ENCODE measurements at regions not wholly inside any gene's neighbourhood (a gene's known extent, or its start where the extent isn't known, plus 50 kb on each side); places are given as distances from the start of the nearest gene placed in this dataset.

DNA sequence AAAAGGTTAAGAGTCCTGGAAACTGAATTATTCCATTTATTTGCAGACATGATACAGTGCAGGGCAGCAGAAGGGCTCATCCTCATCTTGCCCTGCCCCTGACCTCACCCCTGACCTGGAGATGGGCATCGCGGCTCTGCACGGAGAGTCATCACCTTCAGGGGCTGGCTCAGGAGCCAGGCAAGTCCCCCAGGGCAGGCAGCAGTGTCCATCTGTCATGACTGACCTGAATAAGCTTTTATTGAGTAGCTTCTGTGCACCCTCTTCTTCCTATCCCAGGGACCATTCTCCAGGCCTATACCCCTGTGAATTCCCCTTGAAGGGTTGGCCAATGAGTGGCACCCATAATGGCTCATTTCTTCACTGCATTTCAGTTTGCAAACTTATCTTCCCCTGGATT lies 484.2 kb downstream of the ZNF536 start (continued):
- TF ChIP-seq ZBTB21 (CRISPR knock-in tag; IDR thresholded peaks at IDR 0.05; ENCODE audit: borderline replicate concordance) (no peak), RELA (CRISPR knock-in tag; IDR thresholded peaks at IDR 0.05; ENCODE audit: borderline replicate concordance) (no peak), FOXP1 (CRISPR knock-in tag; IDR thresholded peaks at IDR 0.05; ENCODE audit: borderline replicate concordance) (no peak), RORB (CRISPR knock-in tag; IDR thresholded peaks at IDR 0.05) (no peak), ZNF219 (CRISPR knock-in tag; IDR thresholded peaks at IDR 0.05; ENCODE audit: borderline replicate concordance) (no peak), CBFB (CRISPR knock-in tag; IDR thresholded peaks at IDR 0.05; ENCODE audit: low read depth) (no peak)
- TF ChIP-seq, protein P1, sequence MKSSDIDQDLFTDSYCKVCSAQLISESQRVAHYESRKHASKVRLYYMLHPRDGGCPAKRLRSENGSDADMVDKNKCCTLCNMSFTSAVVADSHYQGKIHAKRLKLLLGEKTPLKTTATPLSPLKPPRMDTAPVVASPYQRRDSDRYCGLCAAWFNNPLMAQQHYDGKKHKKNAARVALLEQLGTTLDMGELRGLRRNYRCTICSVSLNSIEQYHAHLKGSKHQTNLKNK (CRISPR knock-in tag; IDR thresholded peaks at IDR 0.05) = no peak
- TF ChIP-seq, protein P2, sequence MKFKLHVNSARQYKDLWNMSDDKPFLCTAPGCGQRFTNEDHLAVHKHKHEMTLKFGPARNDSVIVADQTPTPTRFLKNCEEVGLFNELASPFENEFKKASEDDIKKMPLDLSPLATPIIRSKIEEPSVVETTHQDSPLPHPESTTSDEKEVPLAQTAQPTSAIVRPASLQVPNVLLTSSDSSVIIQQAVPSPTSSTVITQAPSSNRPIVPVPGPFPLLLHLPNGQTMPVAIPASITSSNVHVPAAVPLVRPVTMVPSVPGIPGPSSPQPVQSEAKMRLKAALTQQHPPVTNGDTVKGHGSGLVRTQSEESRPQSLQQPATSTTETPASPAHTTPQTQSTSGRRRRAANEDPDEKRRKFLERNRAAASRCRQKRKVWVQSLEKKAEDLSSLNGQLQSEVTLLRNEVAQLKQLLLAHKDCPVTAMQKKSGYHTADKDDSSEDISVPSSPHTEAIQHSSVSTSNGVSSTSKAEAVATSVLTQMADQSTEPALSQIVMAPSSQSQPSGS (CRISPR knock-in tag; IDR thresholded peaks at IDR 0.05; ENCODE audit: borderline replicate concordance, low read depth) = no peak

DNA sequence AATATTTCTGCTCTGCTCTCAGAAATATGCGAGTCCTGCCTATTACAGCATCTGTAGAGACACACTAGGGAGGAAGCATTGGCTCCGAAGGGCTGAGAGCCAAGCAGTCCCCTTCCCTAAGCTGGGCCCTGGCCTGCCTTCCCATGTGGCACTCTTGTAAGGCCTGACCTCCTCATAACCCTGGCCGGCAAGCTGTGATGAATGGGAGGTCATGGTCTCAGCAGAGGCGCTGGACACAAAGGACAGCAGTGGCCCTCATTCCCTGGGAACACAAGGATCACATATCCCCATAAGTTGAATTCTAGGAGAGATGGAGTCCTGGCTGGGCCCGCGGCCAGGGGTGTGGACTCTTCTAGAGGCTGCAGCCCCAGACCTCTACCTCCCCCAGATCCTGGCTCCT lies 483.3 kb downstream of the ZNF536 start:
- ChIA-PET POLR2A (no interaction called here), CTCF (no interaction called here)
- TF ChIP-seq, protein P3, sequence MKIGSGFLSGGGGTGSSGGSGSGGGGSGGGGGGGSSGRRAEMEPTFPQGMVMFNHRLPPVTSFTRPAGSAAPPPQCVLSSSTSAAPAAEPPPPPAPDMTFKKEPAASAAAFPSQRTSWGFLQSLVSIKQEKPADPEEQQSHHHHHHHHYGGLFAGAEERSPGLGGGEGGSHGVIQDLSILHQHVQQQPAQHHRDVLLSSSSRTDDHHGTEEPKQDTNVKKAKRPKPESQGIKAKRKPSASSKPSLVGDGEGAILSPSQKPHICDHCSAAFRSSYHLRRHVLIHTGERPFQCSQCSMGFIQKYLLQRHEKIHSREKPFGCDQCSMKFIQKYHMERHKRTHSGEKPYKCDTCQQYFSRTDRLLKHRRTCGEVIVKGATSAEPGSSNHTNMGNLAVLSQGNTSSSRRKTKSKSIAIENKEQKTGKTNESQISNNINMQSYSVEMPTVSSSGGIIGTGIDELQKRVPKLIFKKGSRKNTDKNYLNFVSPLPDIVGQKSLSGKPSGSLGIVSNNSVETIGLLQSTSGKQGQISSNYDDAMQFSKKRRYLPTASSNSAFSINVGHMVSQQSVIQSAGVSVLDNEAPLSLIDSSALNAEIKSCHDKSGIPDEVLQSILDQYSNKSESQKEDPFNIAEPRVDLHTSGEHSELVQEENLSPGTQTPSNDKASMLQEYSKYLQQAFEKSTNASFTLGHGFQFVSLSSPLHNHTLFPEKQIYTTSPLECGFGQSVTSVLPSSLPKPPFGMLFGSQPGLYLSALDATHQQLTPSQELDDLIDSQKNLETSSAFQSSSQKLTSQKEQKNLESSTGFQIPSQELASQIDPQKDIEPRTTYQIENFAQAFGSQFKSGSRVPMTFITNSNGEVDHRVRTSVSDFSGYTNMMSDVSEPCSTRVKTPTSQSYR (CRISPR knock-in tag; IDR thresholded peaks at IDR 0.05) = no peak
- TF ChIP-seq E2F4 (CRISPR knock-in tag; IDR thresholded peaks at IDR 0.05; ENCODE audit: borderline replicate concordance, low read depth) = no peak
- no peak for TF ChIP-seq ETV6 (CRISPR knock-in tag; IDR thresholded peaks at IDR 0.05)
- no peak for TF ChIP-seq ZNF671 (CRISPR knock-in tag; IDR thresholded peaks at IDR 0.05)
- TF ChIP-seq TEAD1 (CRISPR knock-in tag; IDR thresholded peaks at IDR 0.05) = no peak
- no peak for TF ChIP-seq ZNF317 (CRISPR knock-in tag; IDR thresholded peaks at IDR 0.05; ENCODE audit: borderline replicate concordance, low read depth)
- TF ChIP-seq, protein P4, sequence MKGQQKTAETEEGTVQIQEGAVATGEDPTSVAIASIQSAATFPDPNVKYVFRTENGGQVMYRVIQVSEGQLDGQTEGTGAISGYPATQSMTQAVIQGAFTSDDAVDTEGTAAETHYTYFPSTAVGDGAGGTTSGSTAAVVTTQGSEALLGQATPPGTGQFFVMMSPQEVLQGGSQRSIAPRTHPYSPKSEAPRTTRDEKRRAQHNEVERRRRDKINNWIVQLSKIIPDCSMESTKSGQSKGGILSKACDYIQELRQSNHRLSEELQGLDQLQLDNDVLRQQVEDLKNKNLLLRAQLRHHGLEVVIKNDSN (CRISPR knock-in tag; IDR thresholded peaks at IDR 0.05) = no peak
- no peak for TF ChIP-seq ZNF512 (CRISPR knock-in tag; IDR thresholded peaks at IDR 0.05; ENCODE audit: borderline replicate concordance)
- no peak for TF ChIP-seq ZNF532 (CRISPR knock-in tag; IDR thresholded peaks at IDR 0.05; ENCODE audit: borderline replicate concordance)
- TF ChIP-seq SMAD4 (CRISPR knock-in tag; IDR thresholded peaks at IDR 0.05) = no peak
- H3K27me3 Mint-ChIP-seq (ENCODE audit: low read depth) = no peaks in the 10 kb centered on the region
- peaks cover 9% of the 10 kb centered on the region for H3K4me1 Mint-ChIP-seq
- peaks cover 8% of the 10 kb centered on the region for H3K9me3 Mint-ChIP-seq
- H3K27ac Mint-ChIP-seq = no peak overlapping the region
- no peaks in the 10 kb centered on the region for H3K36me3 Mint-ChIP-seq
- ATAC-seq (no peak), DNase-seq (ENCODE audit: low spot score) (no peak)
- H3K4me3 Mint-ChIP-seq = no peak overlapping the region
